GM19035 (cell line): ENCODE measurements at regions not wholly inside any gene's neighbourhood (a gene's known extent, or its start where the extent isn't known, plus 50 kb on each side); places are given as distances from the start of the nearest gene placed in this dataset.
"Not testable (repeated sequence)": the region's sequence is repeated elsewhere in the genome, so short reads cannot be mapped to it uniquely, and the experiment has no call there.

Experiments used
- ATAC-seq: cut with Tn5 transposase; IDR thresholded peaks from one replicate; pipeline ENCODE4 v1.9.1; 2021; ENCODE audit not compliant: unreplicated experiment

DNA sequence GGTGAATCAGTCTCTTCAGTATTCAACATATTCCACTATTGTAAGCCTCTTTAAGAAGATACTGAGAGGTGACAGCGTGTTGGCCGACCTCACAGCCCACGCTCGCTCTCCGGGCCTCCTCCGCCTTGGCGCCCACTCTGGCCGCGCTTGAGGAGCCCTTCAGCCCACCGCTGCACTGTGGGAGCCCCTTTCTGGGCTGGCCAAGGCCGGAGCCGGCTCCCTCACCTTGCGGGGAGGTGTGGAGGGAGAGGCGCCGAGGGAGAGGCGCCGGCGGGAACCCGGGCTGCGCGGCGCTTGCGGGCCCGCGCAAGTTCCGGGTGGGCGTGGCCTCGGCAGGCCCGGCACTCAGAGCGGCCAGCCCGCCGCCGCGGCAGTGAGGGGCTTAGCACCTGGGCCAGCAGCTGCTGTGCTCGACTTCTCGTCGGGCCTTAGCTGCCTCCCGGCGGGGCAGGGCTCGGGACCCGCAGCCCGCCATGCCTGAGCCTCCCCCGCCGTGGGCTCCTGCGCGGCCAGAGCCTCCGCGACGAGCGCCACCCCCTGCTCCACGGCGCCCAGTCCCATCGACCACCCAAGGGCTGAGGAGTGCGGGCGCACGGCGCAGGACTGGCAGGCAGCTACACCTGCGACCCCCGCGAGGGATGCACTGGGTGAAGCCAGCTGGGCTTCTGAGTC is 306.4 kb downstream of the SEMA3D start:
- ATAC-seq, result not testable (repeated sequence)

DNA sequence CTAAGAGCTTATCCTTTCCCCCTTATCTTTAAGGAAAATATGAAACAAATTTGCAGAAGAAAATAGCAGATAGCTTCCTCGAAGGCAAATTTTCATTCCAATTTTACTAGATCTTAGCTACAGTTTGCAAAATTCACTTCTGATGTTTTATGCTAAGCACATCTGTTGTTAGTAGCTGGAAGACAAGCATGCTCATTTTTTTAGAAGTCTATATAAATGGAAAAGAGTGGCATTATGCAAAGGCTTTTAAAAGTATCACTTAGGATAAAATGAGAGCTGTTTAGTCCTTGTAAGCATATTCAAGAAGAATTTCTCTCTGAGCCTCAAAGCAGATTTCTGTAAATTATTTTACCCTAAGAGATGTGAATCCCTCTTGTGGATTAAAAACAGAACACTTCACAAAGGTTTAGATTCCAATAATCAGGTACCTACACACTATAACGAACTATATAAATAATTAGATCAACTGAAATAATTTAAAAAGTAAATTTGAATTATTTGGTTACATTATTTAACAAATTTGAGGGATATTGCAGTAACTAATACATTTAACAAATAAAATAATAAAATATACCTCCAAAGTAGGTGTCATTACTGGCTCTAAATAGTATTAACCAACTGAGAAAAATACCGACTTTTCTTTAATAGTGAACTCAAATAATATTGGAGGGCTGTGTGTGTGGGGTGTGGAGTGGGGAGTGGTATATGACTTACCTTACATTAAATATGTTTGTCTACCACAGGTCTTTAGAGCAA is 307.1 kb downstream of the SEMA3D start:
- no peak for ATAC-seq

DNA sequence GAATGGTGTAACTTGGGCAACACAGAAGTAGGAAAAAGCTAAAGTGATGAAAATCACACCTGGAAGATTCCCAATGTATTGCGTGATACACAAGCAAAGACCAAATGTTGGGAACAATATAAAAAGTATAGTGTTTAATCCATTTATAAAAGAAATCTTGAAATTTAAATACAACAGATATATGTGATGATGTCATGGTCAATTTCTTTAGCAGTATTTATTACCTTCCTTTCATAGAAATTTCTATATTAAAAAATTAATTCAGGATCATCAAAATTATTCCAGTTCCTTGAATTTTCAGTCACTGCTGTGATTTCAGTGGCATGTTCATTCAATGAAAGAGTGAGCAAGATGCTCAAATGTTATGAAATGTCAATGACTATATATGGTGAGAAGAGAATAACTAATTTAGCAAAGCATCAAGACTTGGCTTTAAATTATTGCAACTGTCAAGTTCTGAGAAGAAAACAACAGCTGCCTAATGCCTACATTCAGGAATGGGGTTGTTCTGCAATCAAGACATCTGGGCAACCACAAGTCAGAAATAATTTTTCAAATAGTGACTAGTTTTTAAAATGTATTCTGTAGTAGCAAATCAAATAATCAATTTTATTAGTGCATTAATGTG is 308.8 kb downstream of the SEMA3D start:
- ATAC-seq, result no peak

DNA sequence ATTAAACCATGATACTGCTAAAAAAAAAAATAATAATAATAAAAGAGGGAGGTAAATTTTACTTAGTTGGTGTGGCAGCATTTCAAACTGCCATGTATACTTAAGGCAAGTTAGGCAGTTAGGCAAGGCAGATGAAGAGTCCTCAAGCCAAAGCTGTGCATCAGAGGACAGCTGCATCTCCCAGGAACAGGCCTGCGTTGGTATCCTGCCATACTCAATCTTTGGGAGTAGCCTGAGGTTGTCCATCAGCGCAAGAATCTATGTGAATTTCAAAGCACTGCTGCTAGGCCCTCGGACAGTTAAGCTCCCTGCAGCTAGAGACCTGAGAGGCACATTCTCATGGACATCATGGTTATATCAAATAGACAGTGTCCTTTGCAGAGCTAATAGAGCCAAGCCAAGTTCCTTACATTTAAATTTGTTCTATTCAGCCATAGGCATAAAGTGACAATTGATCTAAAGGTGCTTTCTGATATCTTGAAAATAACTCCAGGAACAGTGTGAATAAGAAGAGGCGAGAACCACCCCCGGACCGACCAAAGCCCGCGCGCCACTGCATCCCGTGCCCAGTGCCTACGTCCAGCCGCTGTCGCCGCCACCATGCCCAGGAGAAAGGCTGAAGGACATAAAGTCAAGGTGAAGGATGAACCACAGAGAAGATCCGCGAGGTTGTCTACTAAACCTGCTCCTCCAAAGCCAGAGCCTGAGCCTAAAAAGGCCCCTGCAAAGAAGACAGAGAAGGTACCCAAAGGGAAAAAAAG is 310.6 kb downstream of the SEMA3D start:
- no peak for ATAC-seq

DNA sequence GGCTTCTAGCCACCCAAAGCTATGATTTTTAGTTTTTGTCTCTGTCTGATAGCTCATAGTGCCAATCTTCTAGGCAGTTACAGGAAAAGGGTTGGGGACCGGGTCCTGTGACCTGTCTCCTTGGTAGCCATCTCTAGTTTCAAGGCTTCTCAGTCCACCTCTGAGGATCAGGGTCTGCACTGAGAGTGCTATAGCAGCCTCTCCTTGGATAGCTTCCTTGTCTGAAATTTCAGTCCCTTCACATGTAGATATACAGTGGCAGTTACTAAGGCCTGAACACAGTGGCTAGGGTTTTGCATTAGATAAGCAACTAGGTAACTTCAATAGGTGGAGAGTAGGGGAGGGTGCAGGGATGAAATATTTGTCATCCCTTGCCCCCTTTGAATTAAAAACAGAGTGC is 321.3 kb downstream of the SEMA3D start:
- ATAC-seq, result no peak

DNA sequence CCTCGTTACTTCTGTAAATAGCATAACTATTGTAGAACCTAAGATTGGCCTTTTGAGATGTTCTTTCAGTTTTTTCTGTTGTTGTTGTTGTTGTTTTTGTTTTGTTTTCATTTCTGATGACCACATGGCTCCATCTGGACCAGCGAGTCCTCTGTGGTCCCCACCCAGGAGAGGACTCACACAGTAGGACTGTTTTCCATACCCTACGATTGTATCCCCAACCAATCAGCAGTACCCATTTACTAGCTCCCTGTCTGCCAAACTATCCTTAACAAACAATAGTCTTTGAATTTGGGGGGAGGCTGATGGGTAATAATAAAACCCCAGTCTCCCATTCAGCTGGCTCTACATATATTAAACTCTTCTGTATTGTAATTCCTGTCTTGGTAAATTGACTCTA is 329.5 kb downstream of the SEMA3D start:
- ATAC-seq, result no peak

DNA sequence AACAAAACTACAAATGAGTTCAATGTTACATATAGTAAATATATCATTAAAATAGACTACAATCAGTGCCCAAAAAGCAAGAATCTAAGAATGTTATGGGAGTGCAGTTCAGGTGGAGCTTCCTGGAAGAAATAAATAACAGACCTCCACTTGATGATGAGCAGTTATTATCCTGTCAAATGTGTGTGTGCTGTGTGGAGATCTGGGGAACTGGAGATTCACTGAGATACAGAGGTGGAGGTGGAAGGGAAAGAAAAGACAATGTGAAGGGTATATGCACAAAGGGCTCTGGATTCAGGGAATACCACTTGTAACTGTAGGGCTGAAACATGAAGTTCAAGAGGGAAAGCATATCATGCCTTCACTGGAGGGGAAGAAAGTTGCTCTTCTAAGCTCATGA is 331.1 kb downstream of the SEMA3D start:
- no peak for ATAC-seq

DNA sequence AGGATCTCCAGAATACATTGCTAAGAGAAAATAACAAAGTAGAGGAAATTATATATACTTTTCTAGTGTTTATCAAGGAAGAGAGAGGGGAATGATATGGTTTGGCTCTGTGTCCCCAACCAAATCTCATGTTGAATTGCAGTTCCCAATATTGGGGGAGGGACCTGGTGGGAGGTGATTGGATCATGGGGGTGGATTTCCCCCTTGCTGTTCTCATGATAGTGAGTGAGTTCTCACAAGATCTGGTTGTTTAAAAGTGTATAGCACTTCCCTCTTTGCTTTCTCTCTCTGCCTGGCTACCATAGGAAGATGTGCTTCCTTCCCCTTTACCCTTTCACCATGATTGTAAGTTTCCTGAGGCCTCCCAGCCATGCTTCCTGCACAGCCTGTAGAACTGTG is 337.9 kb downstream of the SEMA3D start:
- not testable (repeated sequence) for ATAC-seq

DNA sequence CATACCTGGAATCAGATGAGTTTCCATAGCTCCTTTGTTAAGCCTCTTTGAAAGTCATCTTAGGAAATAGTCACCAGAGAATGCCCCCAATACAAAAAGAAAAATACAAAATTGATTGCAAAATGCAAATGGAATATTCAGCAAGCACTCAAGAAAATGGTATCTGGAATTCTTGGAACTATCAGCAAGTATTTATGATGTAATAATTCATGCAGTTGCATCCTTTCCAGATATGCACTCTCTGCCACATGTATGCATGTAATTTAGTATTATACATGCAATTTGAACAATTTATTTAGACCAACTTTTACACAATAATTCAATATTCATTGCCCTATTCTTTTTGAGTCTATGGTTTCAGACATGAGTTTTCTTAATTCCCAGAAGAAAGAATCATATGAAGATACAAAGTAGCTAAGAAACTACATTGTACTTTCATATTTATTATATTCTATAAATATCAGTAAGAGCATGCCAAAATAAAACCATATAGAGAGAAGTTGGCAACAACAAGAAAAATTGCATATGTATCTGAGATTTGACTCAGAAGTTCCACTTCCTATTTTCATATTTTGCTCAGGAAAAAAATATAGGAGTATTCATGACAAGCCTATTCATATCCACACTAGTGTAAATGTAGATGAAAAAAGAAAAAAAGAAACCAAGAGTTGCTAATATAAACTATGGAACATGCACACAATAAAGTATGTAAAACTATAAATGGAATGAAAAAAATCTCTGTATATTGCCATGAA is 338.5 kb downstream of the SEMA3D start:
- ATAC-seq, result no peak

DNA sequence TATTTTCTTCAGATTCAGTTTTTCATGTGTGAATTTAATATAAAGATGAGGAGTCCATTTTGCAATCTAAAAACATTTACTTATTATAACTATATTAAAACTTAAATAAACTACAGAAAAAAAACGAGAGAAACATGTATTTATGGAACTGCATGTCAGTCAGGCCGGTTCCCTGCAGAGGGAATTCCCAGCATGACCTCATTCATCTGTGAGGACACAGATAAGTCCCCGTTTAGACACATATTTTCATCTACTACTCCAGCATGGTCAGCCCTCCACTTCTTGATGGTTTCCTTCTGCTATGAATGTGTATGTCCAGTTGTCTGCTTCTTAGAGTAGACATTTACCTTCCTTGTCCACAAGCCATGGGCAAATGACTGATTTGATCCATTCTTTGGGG is 339.1 kb downstream of the SEMA3D start:
- ATAC-seq, result no peak

DNA sequence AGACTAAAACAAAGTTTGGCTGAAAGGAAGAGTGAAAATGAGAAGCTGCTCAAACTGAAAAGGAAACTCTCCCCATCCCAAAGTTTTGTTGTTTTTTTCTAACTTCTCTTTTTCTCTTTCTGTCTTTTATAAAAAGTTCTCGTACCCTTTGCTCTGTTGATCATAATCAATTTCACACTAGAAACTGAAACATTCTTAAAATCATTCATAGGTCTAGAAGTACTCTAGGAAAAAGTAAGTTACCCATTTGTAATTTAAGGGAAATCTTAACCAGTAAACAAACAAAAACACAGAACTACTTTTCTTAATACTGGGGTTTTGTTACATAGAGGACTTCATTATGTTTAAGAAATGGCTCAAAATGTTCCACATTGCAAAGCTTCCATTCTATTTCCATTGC is 339.8 kb downstream of the SEMA3D start:
- no peak for ATAC-seq

DNA sequence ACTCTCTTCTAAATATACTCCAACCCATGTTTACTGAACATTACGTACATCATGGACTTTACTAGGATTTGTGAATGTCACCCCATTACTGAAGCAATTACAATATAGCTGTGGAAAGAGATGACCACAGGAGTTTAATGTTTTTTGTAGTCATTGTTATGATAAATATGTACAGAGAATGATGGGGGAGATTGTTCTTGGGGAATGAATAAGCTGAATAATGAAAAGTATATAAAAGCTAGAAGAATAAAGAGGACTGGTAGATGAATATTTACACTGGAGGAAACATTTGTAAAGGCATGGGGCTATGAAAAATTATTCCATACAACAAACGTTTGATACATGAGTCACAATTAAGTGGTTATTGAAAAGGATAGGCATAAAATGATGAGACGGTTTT is 340.9 kb downstream of the SEMA3D start:
- ATAC-seq, result no peak

DNA sequence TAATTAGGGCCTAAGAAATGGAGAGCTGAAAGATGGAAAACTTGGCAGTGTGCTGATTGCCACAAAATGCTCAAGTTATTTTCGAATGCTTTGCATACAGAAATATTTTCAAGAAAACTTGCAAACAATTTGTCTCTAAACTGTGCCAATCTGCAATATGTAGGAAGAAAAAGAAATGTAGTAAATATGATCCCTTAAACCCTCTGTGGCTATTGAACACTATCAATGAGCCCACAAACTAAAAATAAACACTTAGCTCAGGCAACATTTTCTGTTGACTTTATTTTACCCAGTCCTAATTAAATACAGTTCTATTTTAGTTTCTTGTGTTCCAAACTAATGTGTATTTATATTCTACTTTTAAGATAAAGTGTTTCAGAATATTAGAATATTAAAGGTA is 342.1 kb downstream of the SEMA3D start:
- no peak for ATAC-seq

DNA sequence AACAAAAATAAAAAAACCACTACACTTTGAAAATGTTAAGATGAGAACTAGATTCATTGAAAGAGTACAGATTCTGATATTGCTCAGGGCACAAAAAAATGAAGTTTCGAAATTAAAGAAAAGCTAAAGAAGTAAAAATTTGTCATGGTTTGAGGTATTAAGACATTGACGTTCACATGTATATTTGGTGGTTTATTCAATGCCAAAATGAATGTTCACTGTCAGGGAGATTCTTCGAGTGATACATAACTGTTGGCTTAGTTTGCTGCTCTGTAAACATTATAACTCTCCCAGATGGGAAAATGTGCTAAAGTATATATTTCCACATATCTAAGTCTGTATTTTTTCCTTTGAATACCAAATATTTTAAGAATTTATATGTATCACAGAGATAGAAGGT is 345.0 kb downstream of the SEMA3D start:
- ATAC-seq, result no peak

DNA sequence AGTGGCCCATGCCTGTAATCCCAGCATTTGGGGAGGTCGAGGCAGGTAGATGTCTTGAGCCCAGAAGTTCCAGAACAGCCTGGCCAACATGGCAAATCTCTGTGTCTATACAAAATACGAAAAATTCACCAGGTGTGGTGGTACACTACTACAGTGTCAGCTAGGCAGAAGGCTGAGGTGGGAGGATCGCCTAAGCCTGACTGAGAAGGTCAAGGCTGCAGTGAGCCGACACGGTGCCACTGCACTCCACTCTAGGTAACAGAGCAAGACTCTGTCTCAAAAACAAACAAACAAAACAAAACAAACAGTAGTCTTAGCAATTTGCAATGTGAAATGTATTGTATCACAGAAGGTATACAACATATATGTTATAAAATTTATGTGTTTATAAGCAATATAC is 348.0 kb downstream of the SEMA3D start:
- no peak for ATAC-seq

DNA sequence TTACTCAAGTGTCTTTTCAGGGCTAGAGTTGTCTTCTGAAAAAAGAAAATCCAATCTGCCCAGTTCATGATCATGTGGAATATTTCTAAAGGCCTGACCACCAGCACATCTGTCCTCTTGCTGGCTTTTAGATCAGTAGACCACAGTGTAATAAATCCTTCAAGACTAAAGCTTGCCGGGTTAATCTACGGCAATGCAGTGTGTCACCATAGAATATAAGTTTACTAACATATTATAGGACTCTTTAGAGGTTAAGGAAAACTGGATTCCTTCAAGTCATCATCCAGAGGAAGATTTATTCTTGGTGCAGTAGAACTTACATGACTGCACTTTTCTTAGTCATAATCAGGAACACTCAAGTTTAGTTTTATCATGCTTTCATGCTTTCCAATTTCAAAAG is 349.5 kb downstream of the SEMA3D start:
- no peak for ATAC-seq

DNA sequence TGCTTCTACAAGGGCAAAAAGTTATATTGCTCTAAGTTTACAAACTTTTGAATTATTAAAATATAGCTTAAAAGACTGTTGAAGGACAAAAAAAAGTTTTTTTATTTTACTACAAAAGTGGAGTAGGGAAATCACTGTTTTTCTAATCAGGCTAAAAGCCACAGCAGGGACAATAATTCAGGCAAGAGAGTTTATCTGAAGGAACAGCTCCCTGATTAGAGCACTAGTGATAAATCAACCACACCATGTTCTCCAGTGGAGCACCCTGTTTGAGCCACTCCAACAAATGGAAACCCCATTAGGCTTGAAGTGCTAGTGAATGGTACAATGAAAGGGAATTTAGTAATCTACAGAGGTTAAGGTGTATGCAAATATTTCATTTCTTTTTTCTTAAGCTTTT is 357.1 kb downstream of the SEMA3D start:
- ATAC-seq, result no peak

DNA sequence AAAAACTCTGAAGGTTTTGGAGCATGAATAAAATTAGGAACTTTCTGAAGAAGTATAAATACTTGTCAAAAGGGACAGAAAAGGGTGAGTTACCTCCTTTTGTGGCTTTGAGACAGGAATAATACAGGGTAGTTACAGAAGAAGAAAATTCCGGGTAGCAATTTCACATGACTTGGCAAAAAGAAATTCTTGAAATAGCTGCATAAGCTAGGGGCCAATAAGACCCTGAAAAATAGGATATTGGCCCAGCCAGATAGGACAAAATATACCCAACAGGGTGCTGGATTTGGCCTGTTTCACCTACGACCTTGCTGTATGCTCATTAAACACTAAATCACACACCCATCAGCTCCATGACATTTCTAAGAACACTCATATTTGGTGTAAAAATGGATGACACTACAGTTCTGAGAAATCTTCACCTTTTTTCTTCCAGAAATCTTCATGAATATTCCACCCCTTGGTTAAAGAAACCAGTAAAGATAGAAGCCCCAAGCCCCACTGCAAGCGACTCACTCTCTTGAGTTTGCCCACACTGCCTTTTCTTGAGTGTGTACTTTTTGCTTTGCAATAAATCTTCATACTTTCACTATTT is 362.7 kb downstream of the SEMA3D start:
- ATAC-seq, result no peak

DNA sequence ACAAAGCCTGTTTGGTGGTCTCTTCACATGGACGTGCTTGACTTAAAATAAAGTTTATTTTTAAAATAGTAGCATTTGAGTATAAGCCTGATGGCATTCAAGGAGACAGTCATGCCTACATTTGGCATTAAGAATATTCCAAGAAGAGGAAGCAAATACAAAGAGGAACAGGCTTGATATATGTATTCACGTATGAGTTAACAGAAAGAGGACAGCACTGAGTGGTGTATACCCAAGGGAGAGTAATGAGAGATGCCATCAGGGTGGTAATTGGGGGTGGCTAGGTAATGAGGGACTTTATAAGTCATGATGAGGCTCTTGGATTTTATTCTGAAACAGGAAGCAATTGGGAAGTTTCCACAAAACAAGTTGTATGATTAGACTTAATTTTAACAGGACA is 363.3 kb downstream of the SEMA3D start:
- ATAC-seq, result no peak

DNA sequence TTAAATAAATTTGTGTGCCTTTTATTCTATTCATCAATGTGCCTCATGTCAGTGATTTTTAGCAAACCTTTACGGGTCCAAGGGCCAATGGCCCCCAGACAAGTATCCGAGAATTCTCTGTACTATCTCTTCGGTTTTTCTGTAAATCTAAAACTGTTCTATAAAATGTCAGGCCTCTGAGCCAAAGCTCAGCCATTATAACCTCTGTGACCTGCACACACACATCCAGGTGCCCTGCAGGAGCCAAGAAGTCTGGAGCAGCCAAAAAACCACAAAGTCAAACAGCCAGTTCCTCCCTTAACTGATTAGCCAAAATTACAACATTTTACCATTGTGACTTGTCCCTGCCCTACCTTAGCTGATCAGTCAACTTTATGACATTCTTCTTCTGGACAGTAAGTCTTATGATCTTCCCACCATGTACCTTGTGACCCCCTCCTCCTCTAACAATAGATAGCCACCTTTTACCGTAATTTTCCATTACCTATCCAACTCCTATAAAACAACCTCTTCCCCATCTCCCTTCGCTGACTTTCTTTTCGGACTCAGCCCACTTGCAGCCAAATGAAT is 363.8 kb downstream of the SEMA3D start:
- no peak for ATAC-seq
